Stimulated activated CD8-positive, alpha-beta memory T cell treated with anti-CD3 and anti-CD28 coated beads, Interleukin-15, amount 100 ng/mL, for 48 hours (primary cell): ENCODE measurements at regions not wholly inside any gene's neighbourhood (a gene's known extent, or its start where the extent isn't known, plus 50 kb on each side); places are given as distances from the start of the nearest gene placed in this dataset.
"Not testable (repeated sequence)": the region's sequence is repeated elsewhere in the genome, so short reads cannot be mapped to it uniquely, and the experiment has no call there.

ENCODE experiments used
- DNase-seq, 2 donors: peaks; one replicate each; pipeline ENCODE4 v3.0.0-alpha.2; 2020; ENCODE audit warnings: low read depth in 2 of 2

- DNase-seq = no peak
These were observed 95.5 kb upstream of the CPEB2 start for GRCh38 chr4:14906805-14907204.

DNA sequence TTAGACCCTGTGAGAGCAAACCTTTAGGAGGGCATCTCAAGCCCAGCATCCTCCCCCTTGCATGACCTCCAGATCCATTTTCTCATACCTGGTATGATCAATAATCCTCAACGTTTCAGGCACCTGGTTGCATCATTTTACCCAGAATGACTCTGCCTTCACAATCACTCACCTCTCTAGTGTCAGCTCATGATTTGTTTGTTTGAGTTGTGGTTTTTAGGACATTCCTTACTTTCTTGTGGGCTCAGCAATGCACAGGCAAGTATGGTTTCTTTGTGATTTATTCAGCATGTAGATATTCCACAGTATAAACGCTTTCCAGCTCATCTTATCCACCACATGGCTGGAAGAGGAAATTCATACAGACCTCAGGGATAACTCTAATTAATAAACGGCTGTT is 93.6 kb upstream of the CPEB2 start:
- no peak for DNase-seq

GRCh38 chr4:14910411-14910810 is 91.9 kb upstream of the CPEB2 start:
- DNase-seq = no peak

GRCh38 chr4:14912426-14912825 is 89.9 kb upstream of the CPEB2 start:
- no peak for DNase-seq

GRCh38 chr4:14915018-14915417 is 87.3 kb upstream of the CPEB2 start:
- no peak for DNase-seq

- no peak for DNase-seq
These were observed 85.6 kb upstream of the CPEB2 start for GRCh38 chr4:14916554-14917297.

GRCh38 chr4:14917298-14917633 is 85.0 kb upstream of the CPEB2 start:
- DNase-seq = no peak

DNA sequence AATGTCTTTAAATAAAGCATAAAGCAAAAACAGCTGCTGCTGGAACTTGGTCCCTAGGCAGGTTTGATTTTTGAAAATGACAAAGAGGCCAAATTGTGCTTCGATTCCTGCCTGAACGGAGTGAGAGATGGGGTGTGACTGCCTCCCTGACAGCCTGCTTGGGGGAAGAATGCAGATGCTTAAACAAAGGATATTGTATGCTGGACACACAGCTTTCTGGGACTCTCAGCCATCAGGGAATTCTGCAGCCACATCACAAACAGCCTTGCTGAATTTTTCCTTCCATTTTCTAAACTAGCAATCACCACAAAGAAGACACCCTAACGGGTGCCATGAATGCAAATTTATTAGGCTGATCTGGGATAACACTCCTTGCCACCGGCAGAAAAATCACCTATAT is 83.9 kb upstream of the CPEB2 start:
- DNase-seq = no peak

GRCh38 chr4:14919785-14920184 is 82.5 kb upstream of the CPEB2 start:
- no peak for DNase-seq

DNA sequence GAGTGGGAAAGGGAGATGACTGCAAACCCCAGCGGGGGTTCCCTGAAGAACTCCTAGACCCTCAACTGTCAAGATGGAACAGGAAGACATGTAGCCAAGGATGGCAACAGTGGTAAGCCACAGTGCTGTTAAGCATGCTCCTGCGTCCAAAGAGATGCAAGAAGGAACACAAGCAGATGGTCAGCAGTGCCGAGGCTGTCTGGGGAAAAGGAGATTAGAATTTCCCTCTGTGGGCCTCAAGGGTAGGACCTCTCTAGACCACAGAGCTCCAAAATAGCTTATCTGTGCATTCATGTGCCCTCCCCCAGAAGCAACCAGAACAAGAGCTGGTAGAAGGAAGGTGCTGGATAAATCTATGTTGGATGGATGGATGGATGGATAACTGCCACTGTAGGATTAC is 82.0 kb upstream of the CPEB2 start:
- no peak for DNase-seq

- DNase-seq = no peak
These were observed 81.4 kb upstream of the CPEB2 start for GRCh38 chr4:14920759-14921320.

DNA sequence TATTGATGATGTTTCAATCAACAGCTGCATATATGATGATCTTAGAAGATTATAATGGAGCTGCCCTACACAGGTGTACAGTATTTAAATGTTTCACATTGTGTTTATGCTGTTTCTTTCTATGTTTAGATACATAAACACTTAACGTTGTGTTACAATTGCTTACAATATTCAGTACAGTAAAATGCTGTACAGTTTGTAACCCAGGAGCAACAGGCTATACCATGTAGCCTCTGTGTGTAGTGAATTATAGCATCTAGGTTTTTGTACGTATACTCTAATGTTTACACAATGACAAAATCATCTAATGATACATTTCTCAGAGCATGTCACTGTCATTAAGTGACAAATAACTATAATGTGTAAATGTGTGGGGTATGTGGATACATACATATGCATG is 80.5 kb upstream of the CPEB2 start:
- not testable (repeated sequence) for DNase-seq

DNA sequence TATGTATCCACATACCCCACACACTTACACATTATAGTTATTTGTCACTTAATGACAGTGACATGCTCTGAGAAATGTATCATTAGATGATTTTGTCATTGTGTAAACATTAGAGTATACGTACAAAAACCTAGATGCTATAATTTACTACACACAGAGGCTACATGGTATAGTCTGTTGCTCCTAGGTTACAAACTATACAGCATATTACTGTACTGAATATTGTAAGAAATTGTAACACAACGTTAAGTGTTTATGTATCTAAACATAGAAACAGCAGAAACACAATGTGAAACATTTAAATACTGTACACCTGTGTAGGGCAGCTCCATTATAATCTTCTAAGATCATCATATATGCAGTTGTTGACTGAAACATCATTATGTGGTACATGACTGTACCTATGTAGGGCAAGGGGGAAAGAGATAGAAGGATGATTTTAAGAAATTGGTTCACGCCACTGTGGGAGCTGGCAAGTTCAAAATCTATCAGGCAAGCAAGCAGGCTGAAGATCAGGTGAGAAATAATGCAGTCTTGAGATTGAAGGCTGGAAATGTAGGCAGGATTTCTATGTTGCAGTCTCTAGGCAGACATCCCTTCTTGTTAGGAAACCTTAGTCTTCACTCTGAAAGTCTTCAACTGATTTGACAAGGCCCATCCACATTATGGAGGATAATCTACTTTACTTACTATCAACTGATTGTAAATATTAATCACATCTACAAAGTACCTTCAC is 78.0 kb upstream of the CPEB2 start:
- DNase-seq = no peak

GRCh38 chr4:14924812-14925344 is 77.4 kb upstream of the CPEB2 start:
- no peak for DNase-seq

DNA sequence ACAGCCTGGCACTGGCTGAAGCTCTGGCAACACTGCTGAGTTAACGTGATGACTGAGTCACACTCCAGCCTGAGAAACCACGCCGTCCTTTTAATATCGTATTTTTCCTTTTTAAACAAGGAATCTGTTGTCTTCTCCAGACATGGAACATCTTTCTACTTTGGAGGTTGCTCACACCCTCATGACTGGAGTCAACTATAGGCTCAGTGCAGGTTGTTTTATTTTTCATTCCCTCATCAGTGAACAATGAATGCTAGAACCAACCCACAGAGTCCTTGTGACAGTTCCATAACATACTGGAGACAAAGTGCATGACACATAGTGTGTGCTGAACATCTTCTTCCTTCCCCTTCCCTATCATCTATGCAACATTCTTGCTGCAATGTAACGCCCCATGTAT is 76.8 kb upstream of the CPEB2 start:
- DNase-seq = no peak

- no peak for DNase-seq
These were observed 75.9 kb upstream of the CPEB2 start for GRCh38 chr4:14926368-14926767.

DNA sequence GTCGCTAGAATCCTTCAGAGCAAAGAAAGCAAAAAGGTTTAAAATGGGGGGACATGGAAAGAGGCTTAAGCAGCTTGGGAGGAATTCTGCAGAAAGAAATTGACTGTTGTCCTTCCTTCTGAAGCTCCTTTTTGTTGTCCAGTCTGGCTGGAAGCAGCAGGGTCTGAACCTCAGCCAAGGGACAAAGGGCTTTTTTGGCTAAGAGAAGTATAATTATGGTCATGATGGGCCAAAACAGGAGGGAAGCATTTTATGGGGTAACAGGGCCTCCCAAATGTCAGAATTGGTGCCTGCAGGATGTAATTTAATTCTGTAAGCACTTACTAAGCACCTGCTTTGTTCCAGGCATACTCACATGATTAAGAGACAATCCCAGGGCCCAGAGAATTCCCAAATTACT is 74.2 kb upstream of the CPEB2 start:
- DNase-seq = no peak

GRCh38 chr4:14929669-14930068 is 72.6 kb upstream of the CPEB2 start:
- no peak for DNase-seq

GRCh38 chr4:14934704-14935390 is 67.4 kb upstream of the CPEB2 start:
- no peak for DNase-seq

DNA sequence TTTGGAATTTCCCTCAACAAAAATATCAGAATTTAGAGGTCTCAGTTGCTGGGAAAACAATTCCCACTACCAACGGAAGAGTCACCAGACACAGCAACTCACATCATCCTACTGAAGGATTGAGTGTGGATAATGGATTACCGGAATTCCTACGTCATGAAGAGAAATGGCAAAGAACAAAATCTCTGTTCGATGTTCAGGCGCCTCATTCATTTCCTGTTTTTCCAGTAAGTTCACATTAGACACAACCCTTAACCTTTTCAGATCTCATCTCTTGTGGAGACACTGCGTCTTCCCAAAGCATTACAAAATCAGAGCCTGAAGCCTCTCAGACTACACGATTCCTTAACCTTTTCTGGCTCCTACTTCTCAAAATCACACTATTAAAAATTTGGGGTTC is 58.5 kb upstream of the CPEB2 start:
- no peak for DNase-seq

- no peak for DNase-seq
These were observed 49.9 kb upstream of the CPEB2 start for GRCh38 chr4:14952352-14952751.
